Stomach (tissue), 4 donors: ENCODE measurements at regions not wholly inside any gene's neighbourhood (a gene's known extent, or its start where the extent isn't known, plus 50 kb on each side); places are given as distances from the start of the nearest gene placed in this dataset.

Experiments
- EP300 ChIP-seq: sonication (generic); formaldehyde crosslinking; IDR thresholded peaks from one replicate; pipeline ENCODE4 v1.6.1; 2017; ENCODE audit warnings: antibody characterized with exemption
- POLR2A ChIP-seq, 4 donors: fragments of 450-650 bp; IDR thresholded peaks; one replicate each; pipeline ENCODE4 v1.6.1; 2016; ENCODE audit warnings: antibody characterized with exemption in 4 of 4, control low read depth in 2 of 4, mild to moderate bottlenecking in 1 of 4, moderate library complexity in 1 of 4
- POLR2AphosphoS5 ChIP-seq, 3 donors: sonication (generic); formaldehyde crosslinking; IDR thresholded peaks; one replicate each; pipeline ENCODE4 v1.6.1; 2016; ENCODE audit warnings: antibody characterized with exemption in 3 of 3
- TF ChIP-seq, protein P1 (sequence below), 7 experiments: fragments of 450-650 bp in 4 of 7; fragments of 200-600 bp in 3 of 7; sonication (generic) in 3 of 7; IDR thresholded peaks; one replicate each; pipeline ENCODE4 v1.5.1; 2016 to 2019; ENCODE audit warnings: antibody characterized with exemption in 7 of 7, control low read depth in 2 of 7, mild to moderate bottlenecking in 1 of 7

DNA sequence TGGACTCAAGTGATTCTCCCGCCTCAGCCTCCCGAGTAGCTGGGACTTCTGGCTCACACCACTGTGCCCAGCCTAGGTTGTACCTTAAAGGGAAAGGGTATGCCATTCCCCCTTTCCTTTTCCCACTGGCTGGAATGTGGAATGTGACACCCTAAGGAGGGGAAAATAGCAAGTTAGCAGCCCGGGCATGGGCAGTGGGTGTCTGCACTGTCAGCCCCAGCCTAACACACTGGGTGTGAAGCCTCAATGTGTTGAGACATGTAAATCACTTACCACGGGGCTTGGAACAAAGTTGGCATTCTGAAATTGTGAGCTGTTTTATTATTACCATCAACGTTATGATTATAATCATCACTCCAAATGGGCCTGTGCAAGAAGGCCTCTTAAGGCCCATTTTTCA is 80.8 kb upstream of the PTPN1 start:
- TF ChIP-seq POLR2AphosphoS5 (IDR thresholded peaks at IDR 0.05) = no peak
- TF ChIP-seq, protein P1, sequence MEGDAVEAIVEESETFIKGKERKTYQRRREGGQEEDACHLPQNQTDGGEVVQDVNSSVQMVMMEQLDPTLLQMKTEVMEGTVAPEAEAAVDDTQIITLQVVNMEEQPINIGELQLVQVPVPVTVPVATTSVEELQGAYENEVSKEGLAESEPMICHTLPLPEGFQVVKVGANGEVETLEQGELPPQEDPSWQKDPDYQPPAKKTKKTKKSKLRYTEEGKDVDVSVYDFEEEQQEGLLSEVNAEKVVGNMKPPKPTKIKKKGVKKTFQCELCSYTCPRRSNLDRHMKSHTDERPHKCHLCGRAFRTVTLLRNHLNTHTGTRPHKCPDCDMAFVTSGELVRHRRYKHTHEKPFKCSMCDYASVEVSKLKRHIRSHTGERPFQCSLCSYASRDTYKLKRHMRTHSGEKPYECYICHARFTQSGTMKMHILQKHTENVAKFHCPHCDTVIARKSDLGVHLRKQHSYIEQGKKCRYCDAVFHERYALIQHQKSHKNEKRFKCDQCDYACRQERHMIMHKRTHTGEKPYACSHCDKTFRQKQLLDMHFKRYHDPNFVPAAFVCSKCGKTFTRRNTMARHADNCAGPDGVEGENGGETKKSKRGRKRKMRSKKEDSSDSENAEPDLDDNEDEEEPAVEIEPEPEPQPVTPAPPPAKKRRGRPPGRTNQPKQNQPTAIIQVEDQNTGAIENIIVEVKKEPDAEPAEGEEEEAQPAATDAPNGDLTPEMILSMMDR (IDR thresholded peaks at IDR 0.05) = no peak
- TF ChIP-seq POLR2A (IDR thresholded peaks at IDR 0.05) = no peak
- no peak for TF ChIP-seq EP300
